ENCODE measurements at regions not wholly inside any gene's neighbourhood (a gene's known extent, or its start where the extent isn't known, plus 50 kb on each side); places are given as distances from the start of the nearest gene placed in this dataset.

DNA sequence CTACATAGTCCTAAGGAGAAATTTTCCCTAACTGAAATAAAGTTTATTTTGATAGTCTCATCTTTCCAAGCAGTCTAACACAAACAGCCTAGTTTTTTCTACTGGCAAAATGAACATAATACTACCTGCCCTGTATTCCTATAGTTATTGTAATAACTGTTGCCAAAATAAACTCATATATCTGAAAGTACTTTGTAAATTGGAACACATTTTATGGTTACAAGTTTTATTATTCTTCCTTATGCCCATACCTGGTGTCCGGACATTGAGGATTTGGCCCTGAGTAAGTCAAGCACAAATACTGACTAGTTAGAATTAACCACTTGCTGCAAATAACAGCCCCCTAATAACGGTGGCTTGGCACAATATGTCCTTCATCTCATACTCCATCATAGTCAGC lies 120.4 kb upstream of the TOM1L1 start:
- intact Hi-C loops (cut with DNase I; ENCODE audit: low total_unique reads) = no loop called here
- Histone ChIP-seq H3K27ac (no peak overlapping the region), H3K4me3 (no peak overlapping the region), H3K4me1 (no peaks in the 10 kb centered on the region), H3K27me3 (replicated peaks in 1 of 7) (no peaks in the 10 kb centered on the region), H3K9me3 (no peaks in the 10 kb centered on the region), H3K36me3 (no peaks in the 10 kb centered on the region)
- no peak for DNase-seq
- WGBS, 5 donors = 82 to 93% (median 89%) methylated on average over 2 of the region's 2 CpGs
- no peak for TF ChIP-seq POLR2AphosphoS5 (IDR thresholded peaks at IDR 0.05)
- TF ChIP-seq POLR2A (IDR thresholded peaks at IDR 0.05) = no peak
- TF ChIP-seq, protein P1, sequence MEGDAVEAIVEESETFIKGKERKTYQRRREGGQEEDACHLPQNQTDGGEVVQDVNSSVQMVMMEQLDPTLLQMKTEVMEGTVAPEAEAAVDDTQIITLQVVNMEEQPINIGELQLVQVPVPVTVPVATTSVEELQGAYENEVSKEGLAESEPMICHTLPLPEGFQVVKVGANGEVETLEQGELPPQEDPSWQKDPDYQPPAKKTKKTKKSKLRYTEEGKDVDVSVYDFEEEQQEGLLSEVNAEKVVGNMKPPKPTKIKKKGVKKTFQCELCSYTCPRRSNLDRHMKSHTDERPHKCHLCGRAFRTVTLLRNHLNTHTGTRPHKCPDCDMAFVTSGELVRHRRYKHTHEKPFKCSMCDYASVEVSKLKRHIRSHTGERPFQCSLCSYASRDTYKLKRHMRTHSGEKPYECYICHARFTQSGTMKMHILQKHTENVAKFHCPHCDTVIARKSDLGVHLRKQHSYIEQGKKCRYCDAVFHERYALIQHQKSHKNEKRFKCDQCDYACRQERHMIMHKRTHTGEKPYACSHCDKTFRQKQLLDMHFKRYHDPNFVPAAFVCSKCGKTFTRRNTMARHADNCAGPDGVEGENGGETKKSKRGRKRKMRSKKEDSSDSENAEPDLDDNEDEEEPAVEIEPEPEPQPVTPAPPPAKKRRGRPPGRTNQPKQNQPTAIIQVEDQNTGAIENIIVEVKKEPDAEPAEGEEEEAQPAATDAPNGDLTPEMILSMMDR (IDR thresholded peaks at IDR 0.05 in 8 of 11, conservative IDR thresholded peaks at IDR 0.05 in 3 of 11) = no peak

GRCh38 chr17:54781389-54781788 lies 119.3 kb upstream of the TOM1L1 start:
- Histone ChIP-seq H3K27ac (no peak overlapping the region), H3K9me3 (peaks cover 0 to under 1% (median 0%) of the 10 kb centered on the region in 8 donors), H3K4me1 (no peaks in the 10 kb centered on the region), H3K4me3 (no peak overlapping the region), H3K36me3 (no peaks in the 10 kb centered on the region), H3K27me3 (replicated peaks in 1 of 7) (no peaks in the 10 kb centered on the region)
- intact Hi-C loops (cut with DNase I; ENCODE audit: low total_unique reads) = no loop called here
- TF ChIP-seq POLR2AphosphoS5 (IDR thresholded peaks at IDR 0.05) (no peak), POLR2A (IDR thresholded peaks at IDR 0.05) (no peak)
- TF ChIP-seq, protein P1 (IDR thresholded peaks at IDR 0.05 in 8 of 11, conservative IDR thresholded peaks at IDR 0.05 in 3 of 11) = no peak
- WGBS, 5 donors = 69 to 82% (median 73%) methylated on average over 3 of the region's 3 CpGs
- DNase-seq = no peak

- TF ChIP-seq POLR2AphosphoS5 (IDR thresholded peaks at IDR 0.05) (no peak), POLR2A (IDR thresholded peaks at IDR 0.05) (no peak)
- TF ChIP-seq, protein P1 (IDR thresholded peaks at IDR 0.05 in 8 of 11, conservative IDR thresholded peaks at IDR 0.05 in 3 of 11) = no peak
- H3K9me3 ChIP-seq = peaks cover 0 to 3% (median 0%) of the 10 kb centered on the region in 8 donors
- H3K27me3 ChIP-seq (replicated peaks in 1 of 7) = no peaks in the 10 kb centered on the region
- H3K36me3 ChIP-seq = no peaks in the 10 kb centered on the region
- whole genome bisulfite sequencing, 5 donors = 53 to 76% (median 65%) methylated on average over 3 of the region's 3 CpGs
- no peak overlapping the region for H3K27ac ChIP-seq
- H3K4me3 ChIP-seq = no peak overlapping the region
- no peaks in the 10 kb centered on the region for H3K4me1 ChIP-seq
- intact Hi-C loops (cut with DNase I; ENCODE audit: low total_unique reads) = no loop called here
- no peak for DNase-seq
Observed at GRCh38 chr17:54784305-54784704, 116.3 kb upstream of the TOM1L1 start.

GRCh38 chr17:54785643-54786268 lies 114.9 kb upstream of the TOM1L1 start:
- intact Hi-C loops (cut with DNase I; ENCODE audit: low total_unique reads) = no loop called here
- Histone ChIP-seq H3K9me3 (peaks cover 0 to 3% (median 0%) of the 10 kb centered on the region in 8 donors), H3K27ac (no peak overlapping the region), H3K36me3 (no peaks in the 10 kb centered on the region), H3K4me1 (no peaks in the 10 kb centered on the region), H3K4me3 (no peak overlapping the region), H3K27me3 (replicated peaks in 1 of 7) (no peaks in the 10 kb centered on the region)
- DNase-seq = no peak
- 82 to 89% (median 86%) methylated on average over 8 of the region's 8 CpGs for WGBS, 5 donors
- no peak for TF ChIP-seq POLR2AphosphoS5 (IDR thresholded peaks at IDR 0.05)
- TF ChIP-seq, protein P1 (IDR thresholded peaks at IDR 0.05 in 8 of 11, conservative IDR thresholded peaks at IDR 0.05 in 3 of 11) = no peak
- no peak for TF ChIP-seq POLR2A (IDR thresholded peaks at IDR 0.05)
